Astrocyte (in vitro differentiated cells and primary cell): ENCODE measurements at regions not wholly inside any gene's neighbourhood (a gene's known extent, or its start where the extent isn't known, plus 50 kb on each side); places are given as distances from the start of the nearest gene placed in this dataset.

Experiments
- EZH2 ChIP-seq: IDR thresholded peaks from 2 replicates; pipeline ENCODE4 v1.6.1; 2012; ENCODE audit warnings: mild to moderate bottlenecking, low read length, inconsistent platforms; ENCODE audit not compliant: insufficient read depth
- TF ChIP-seq, protein P1 (sequence below): IDR thresholded peaks from 2 replicates; pipeline ENCODE4 v1.5.1; 2011; ENCODE audit warnings: low read depth, mild to moderate bottlenecking, inconsistent platforms, low read length, moderate library complexity; ENCODE audit not compliant: insufficient read depth

DNA sequence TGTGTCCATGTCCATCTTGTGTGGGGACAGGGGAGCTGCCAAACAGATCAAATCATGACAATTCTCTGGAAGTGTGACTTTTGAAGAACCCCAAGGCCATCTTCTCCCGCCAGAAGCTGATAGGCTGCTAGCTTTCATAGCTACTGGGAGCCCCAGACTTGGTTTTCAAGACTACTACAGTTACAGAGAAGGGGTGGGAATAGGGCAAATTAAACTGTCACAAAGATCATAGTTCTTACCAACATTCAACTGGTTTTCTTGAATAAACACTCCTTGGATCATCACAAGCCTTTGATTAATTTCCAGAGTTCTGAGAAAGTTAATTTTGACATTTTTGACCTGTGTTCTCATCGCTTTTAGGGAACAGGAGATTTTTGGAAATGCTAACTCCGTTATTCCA is 67.8 kb upstream of the FARP1 start:
- TF ChIP-seq, protein P1, sequence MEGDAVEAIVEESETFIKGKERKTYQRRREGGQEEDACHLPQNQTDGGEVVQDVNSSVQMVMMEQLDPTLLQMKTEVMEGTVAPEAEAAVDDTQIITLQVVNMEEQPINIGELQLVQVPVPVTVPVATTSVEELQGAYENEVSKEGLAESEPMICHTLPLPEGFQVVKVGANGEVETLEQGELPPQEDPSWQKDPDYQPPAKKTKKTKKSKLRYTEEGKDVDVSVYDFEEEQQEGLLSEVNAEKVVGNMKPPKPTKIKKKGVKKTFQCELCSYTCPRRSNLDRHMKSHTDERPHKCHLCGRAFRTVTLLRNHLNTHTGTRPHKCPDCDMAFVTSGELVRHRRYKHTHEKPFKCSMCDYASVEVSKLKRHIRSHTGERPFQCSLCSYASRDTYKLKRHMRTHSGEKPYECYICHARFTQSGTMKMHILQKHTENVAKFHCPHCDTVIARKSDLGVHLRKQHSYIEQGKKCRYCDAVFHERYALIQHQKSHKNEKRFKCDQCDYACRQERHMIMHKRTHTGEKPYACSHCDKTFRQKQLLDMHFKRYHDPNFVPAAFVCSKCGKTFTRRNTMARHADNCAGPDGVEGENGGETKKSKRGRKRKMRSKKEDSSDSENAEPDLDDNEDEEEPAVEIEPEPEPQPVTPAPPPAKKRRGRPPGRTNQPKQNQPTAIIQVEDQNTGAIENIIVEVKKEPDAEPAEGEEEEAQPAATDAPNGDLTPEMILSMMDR, result no peak
- TF ChIP-seq EZH2, result no peak
